A549 (cell line): ENCODE measurements at regions not wholly inside any gene's neighbourhood (a gene's known extent, or its start where the extent isn't known, plus 50 kb on each side); places are given as distances from the start of the nearest gene placed in this dataset.

Experiments used
- CTCF ChIP-seq: fragments of >200 bp; sonication (Bioruptor Twin); formaldehyde crosslinking; IDR thresholded peaks from 3 replicates; pipeline ENCODE4 v1.5.1; 2016
- GATA3 ChIP-seq: IDR thresholded peaks from 2 replicates; pipeline ENCODE4 v1.6.1; 2012; ENCODE audit warnings: borderline replicate concordance
- HDAC2 ChIP-seq: fragments of 200-600 bp; sonication (generic); IDR thresholded peaks from 2 replicates; pipeline ENCODE4 v1.6.1; 2016
- JUNB ChIP-seq: fragments of >200 bp; sonication (Bioruptor Twin); formaldehyde crosslinking; IDR thresholded peaks from 2 replicates; pipeline ENCODE4 v1.6.1; 2016
- KDM1A ChIP-seq: fragments of 200-600 bp; sonication (generic); IDR thresholded peaks from 2 replicates; pipeline ENCODE4 v1.6.1; 2016; ENCODE audit warnings: low read depth, mild to moderate bottlenecking
- KDM5A ChIP-seq: fragments of 200-600 bp; sonication (generic); IDR thresholded peaks from 2 replicates; pipeline ENCODE4 v1.6.1; 2016; ENCODE audit warnings: antibody characterized with exemption, mild to moderate bottlenecking
- NR3C1 ChIP-seq: fragments of >200 bp; sonication (Bioruptor Twin); formaldehyde crosslinking; IDR thresholded peaks from 3 replicates; pipeline ENCODE4 v1.6.1; 2017
- POLR2A ChIP-seq: IDR thresholded peaks from 2 replicates; pipeline ENCODE4 v1.6.1; 2012; ENCODE audit warnings: mild to moderate bottlenecking, low read length
- SREBF2 ChIP-seq: fragments of 450-650 bp; IDR thresholded peaks from 2 replicates; pipeline ENCODE4 v1.6.1; 2014; ENCODE audit warnings: mild to moderate bottlenecking, moderate library complexity

- no peak for TF ChIP-seq POLR2A
- TF ChIP-seq CTCF, result no peak
- TF ChIP-seq GATA3, result no peak
- no peak for TF ChIP-seq HDAC2
- no peak for TF ChIP-seq KDM1A
- TF ChIP-seq JUNB, result no peak
- TF ChIP-seq SREBF2, result no peak
- TF ChIP-seq NR3C1, result no peak
- no peak for TF ChIP-seq KDM5A
These were observed 342.7 kb downstream of the DEPDC1B start for GRCh38 chr5:60357302-60357701.
